NB4 (cell line): ENCODE measurements at regions not wholly inside any gene's neighbourhood (a gene's known extent, or its start where the extent isn't known, plus 50 kb on each side); places are given as distances from the start of the nearest gene placed in this dataset.

Experiments used
- DNase-seq: peaks from one replicate; pipeline ENCODE4 v3.0.0; 2010; ENCODE audit warnings: low read depth
- H3K4me3 ChIP-seq: one replicate; pipeline ENCODE4 v1.5.1; 2011; ENCODE audit warnings: mild to moderate bottlenecking, low read depth, low read length, moderate library complexity
- CTCF ChIP-seq: IDR thresholded peaks from one replicate; pipeline ENCODE4 v1.5.1; 2012; ENCODE audit warnings: low read depth, low read length
- MYC ChIP-seq: IDR thresholded peaks from 2 replicates; pipeline ENCODE4 v1.6.1; 2011; ENCODE audit warnings: low read depth, low read length
- POLR2A ChIP-seq: IDR thresholded peaks from 2 replicates; pipeline ENCODE4 v1.6.1; 2011; ENCODE audit warnings: mild to moderate bottlenecking; ENCODE audit not compliant: insufficient read length; ENCODE audit errors: extremely low read depth
- TF ChIP-seq, protein P1 (sequence below): IDR thresholded peaks from 2 replicates; pipeline ENCODE4 v1.6.1; 2011; ENCODE audit warnings: low read depth, low read length

- TF ChIP-seq, protein P1, sequence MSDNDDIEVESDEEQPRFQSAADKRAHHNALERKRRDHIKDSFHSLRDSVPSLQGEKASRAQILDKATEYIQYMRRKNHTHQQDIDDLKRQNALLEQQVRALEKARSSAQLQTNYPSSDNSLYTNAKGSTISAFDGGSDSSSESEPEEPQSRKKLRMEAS, result no peak
- no peak for TF ChIP-seq CTCF
- no peak for TF ChIP-seq POLR2A
- TF ChIP-seq MYC, result no peak
- no peak for DNase-seq
- H3K4me3 ChIP-seq, result no peak overlapping the region
Observed at GRCh38 chr17:77733576-77734296, 224.8 kb upstream of the TNRC6C start.

DNA sequence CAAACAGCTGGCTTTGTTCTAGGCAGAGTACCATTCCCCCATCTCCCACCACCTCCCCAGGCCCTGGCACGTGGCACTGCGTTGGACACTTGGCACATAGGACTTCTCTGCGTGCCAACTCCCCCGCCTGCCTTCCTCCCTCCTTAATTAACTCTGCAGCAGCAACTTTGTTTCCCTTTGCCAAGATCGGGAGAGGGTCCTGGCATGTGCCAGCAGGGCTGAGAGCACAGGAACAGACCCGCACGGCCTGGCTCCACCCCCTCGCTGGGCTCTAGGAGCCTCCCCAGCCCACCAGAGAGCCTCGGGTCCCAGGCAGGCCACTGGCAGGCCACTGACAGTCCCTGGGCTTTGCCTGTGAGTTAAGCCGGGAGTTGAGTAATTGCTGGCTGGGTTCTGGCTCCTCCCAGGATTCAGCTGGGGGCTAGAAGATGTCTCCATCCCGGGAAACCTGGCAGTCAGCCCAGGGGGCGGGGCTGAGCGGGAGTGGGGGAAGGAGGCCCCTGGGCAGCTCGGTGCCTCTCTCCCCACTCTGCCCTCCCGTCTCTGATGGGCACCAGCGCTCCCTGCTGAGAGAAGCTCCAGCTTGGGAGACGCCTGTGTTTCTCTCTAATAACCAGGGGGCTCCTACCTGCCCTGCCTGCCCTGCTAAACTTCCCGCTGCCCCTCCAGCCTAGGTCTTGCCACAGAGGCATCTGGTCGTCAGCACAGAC is 224.0 kb upstream of the TNRC6C start:
- DNase-seq, result peak; percentile 45
- TF ChIP-seq, protein P1, result no peak
- TF ChIP-seq MYC, result no peak
- TF ChIP-seq CTCF, result no peak
- TF ChIP-seq POLR2A, result no peak
- no peak overlapping the region for H3K4me3 ChIP-seq

DNA sequence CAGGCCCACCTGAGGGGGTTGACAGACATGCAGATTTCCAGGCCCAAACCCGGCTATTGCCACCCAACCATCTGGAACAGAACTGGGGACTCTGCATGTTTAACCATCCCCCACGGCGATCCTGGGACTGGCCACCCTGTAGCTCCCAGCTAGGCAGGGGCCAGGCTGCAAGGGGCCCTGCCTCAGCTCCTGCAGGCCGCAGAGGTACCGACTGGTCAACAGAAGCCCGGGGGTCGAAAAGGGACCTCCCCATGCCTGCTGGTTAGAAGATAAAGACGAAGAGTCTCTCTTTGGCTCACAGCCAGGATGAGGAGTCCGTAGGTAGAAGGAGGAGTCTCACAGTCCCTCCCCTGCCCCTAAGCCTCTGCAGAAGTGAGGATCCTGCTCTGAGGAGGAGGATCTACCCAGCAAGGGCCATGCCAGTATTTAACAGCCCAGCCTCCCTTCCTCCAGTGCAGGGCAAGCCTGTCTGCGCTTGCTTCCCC is 223.4 kb upstream of the TNRC6C start:
- no peak overlapping the region for H3K4me3 ChIP-seq
- TF ChIP-seq POLR2A, result no peak
- no peak for DNase-seq

DNA sequence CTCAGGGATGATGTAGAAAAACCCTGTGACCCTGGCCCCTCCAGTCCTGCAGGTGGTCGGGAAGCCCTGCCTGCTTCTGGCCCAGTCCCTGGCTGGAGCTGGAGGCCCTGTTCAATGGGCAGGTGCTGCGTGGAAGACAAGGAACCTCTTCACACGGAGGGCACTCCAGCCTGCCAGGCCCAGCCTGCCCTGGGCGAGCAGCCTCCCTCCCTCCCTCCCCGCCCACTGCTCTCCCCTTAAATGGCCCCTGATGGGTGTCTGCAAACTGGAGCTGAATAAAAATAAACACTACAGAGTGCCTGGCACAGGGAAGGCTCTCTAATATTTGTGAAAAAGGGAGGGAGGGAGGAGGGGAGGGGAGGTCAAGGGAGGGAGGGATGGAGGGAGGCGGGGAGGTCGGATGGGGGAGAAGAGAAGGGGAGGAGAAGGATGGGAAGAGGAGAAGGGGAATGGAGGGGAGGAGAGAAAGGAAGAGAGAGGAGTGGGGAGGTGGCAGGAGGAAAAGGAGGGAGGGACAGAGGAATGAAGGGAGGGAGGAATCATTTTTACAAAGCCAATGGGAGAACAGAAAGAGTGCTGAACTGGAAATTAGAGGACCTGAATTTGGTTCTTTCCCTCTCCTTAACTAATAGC is 222.8 kb upstream of the TNRC6C start:
- DNase-seq, result no peak
- H3K4me3 ChIP-seq, result no peak overlapping the region
- no peak for TF ChIP-seq MYC
- TF ChIP-seq, protein P1, result no peak
- TF ChIP-seq POLR2A, result no peak
- TF ChIP-seq CTCF, result no peak

DNA sequence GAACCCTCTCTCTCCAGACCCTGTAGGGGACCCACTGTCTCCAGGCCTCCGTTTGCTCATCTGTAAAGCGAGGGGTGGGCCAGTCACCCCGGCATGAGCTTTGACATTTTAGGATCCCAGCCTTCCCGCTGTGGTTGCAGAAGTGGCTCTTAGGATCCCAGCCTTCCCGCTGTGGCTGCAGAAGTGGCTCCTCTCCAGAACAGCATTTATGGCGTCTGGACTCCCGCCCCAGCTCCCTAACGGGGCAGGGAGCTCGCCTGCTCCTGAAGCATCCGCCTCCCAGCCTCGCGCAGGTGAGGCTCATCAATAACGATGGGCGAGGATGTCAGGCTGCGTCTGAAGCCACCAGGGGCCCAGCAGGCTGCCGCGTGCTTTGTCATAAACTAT is 222.3 kb upstream of the TNRC6C start:
- TF ChIP-seq MYC, result no peak
- TF ChIP-seq POLR2A, result no peak
- TF ChIP-seq CTCF, result no peak
- TF ChIP-seq, protein P1, result no peak
- no peak overlapping the region for H3K4me3 ChIP-seq
- no peak for DNase-seq

DNA sequence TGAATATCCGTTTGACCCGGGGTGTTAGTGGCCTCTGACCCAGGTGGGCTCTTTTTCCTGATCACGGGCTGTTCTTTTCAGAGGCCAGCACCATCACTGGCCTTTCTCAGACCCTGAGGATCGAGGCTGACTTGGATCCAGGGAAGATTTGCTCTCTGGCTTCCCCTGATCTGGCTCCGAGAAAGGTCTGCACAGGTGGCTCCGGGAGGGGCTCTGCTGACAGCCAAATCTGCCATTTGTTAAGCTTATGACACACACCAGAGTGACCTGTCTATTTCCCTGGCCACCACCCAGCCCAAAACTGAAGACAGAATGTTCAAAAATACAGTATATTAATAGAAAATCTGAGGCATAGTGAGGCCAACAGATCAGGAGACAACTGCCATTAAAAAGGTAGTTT is 221.8 kb upstream of the TNRC6C start:
- no peak overlapping the region for H3K4me3 ChIP-seq
- no peak for TF ChIP-seq CTCF
- TF ChIP-seq, protein P1, result no peak
- no peak for TF ChIP-seq POLR2A
- no peak for TF ChIP-seq MYC
- DNase-seq, result no peak
